Tibial nerve (tissue), 4 donors: ENCODE measurements at regions not wholly inside any gene's neighbourhood (a gene's known extent, or its start where the extent isn't known, plus 50 kb on each side); places are given as distances from the start of the nearest gene placed in this dataset.

Source experiments
- EP300 ChIP-seq, 2 donors: sonication (generic); formaldehyde crosslinking; IDR thresholded peaks; one replicate each; pipeline ENCODE4 v1.6.1; 2017; ENCODE audit warnings: antibody characterized with exemption in 2 of 2, mild to moderate bottlenecking in 1 of 2
- POLR2A ChIP-seq, 2 donors: fragments of 450-650 bp; IDR thresholded peaks; one replicate each; pipeline ENCODE4 v1.6.1; 2017; ENCODE audit warnings: antibody characterized with exemption in 2 of 2, mild to moderate bottlenecking in 2 of 2, moderate library complexity in 2 of 2
- TF ChIP-seq, protein P1 (sequence below), 5 experiments: fragments of 200-600 bp in 3 of 5; fragments of 450-650 bp in 2 of 5; sonication (generic) in 3 of 5; IDR thresholded peaks; one replicate each; pipeline ENCODE4 v1.5.1; 2016 to 2019; ENCODE audit warnings: antibody characterized with exemption in 5 of 5, mild to moderate bottlenecking in 3 of 5, moderate library complexity in 2 of 5

DNA sequence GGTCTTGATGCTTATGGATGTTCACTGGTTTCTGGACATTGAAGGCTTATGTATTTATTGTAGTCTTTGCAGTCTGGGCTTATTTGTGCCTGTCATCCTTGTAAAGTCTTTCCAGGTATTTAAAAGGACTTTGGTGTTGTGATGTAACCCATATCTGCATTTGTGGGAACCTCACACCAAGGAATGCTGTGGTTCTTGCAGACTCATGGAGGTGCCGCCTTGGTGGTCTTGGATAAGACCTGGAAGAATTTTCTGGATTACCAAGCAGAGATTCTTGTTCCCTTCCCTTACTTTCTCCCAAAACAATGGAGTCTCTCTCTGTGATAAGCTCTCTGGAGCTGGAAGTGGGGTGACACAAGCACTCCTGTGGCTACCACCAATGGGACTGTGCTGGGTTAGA is 363.5 kb upstream of the NECTIN3 start:
- TF ChIP-seq, protein P1, sequence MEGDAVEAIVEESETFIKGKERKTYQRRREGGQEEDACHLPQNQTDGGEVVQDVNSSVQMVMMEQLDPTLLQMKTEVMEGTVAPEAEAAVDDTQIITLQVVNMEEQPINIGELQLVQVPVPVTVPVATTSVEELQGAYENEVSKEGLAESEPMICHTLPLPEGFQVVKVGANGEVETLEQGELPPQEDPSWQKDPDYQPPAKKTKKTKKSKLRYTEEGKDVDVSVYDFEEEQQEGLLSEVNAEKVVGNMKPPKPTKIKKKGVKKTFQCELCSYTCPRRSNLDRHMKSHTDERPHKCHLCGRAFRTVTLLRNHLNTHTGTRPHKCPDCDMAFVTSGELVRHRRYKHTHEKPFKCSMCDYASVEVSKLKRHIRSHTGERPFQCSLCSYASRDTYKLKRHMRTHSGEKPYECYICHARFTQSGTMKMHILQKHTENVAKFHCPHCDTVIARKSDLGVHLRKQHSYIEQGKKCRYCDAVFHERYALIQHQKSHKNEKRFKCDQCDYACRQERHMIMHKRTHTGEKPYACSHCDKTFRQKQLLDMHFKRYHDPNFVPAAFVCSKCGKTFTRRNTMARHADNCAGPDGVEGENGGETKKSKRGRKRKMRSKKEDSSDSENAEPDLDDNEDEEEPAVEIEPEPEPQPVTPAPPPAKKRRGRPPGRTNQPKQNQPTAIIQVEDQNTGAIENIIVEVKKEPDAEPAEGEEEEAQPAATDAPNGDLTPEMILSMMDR (IDR thresholded peaks at IDR 0.05), result no peak
- TF ChIP-seq POLR2A (IDR thresholded peaks at IDR 0.05), result no peak
- TF ChIP-seq EP300 (IDR thresholded peaks at IDR 0.05), result no peak
